Sciatic nerve (tissue), 2 donors: ENCODE measurements at regions not wholly inside any gene's neighbourhood (a gene's known extent, or its start where the extent isn't known, plus 50 kb on each side); places are given as distances from the start of the nearest gene placed in this dataset.

Source experiments
- ATAC-seq: fragments of 200-7000 bp; cut with Tn5 transposase; one replicate; pipeline ENCODE4 v1.9.1; 2020; ENCODE audit warnings: mild to moderate bottlenecking, moderate library complexity
- DNase-seq: peaks from one replicate; pipeline ENCODE4 v3.0.0-alpha.2; 2020; ENCODE audit warnings: low spot score
- intact Hi-C: fragments of 100-400 bp; cut with DNase I; formaldehyde crosslinking; loops from one replicate; pipeline ENCODE4 v1.14.2; 2022
- donor health status: DM: no; HTN: no; CAD: no.
- donor health status: DM: no; HTN: no; CAD: no.

DNA sequence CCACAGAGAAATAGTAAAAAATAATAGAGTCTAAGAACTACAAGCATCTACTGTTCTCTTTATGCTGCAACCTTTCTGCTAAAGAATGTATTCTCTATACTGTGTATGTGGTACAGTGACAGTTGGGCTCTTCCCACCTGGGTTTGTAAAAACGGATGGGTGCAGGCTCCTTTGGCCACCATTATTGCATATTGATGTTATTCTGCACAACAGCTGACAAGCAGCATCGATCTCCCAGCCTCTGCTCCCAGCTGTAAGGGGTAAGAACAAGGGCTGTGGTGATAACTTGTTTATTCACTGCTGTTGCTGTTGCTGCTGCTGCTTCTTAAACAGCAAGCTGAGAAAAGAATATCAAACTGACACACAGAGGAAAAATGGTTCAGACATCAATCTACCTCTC, 56.1 kb downstream of the KCNRG start:
- intact Hi-C loops: no loop called here
- DNase-seq: no peak
- ATAC-seq: peak; percentile 57

DNA sequence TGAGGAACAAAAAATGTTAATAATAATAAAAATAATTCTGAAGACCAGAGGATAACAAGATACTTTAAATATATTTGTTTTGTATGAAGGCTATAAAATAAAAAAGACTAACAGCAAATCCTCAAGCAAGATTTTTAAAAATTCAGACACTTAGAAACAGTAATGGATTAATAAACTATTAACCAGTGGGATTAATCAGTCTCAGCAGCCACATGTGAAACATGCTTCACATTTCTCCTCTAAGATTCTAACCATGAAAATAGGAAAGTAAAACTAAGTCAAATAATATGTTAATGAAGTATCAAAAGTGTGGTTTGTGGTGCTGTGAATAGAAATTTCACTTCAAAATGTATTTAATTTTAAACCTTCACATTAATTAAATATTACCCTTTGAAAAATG, 57.4 kb downstream of the KCNRG start:
- intact Hi-C loops: no loop called here
- ATAC-seq (no peak), DNase-seq (no peak)

DNA sequence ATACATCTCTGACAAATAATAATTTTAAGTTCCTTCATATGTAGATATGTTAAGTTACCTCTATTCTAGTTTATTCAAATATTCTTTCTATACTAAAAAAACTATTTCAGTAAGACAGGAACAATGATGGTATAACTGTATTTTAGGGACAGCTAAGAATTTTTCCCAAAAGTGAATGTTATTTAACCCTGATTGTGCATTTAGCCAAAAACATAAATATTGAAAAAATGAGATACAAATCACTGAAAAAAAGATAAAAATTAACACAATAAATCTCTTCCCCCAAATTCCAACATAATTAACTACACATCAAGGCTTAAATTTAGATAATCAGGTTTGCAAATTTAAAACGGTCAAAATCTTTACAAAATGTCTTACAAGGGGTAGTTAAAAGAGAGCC, 58.1 kb downstream of the KCNRG start:
- no peak for ATAC-seq
- no peak for DNase-seq
- intact Hi-C loops: no loop called here

DNA sequence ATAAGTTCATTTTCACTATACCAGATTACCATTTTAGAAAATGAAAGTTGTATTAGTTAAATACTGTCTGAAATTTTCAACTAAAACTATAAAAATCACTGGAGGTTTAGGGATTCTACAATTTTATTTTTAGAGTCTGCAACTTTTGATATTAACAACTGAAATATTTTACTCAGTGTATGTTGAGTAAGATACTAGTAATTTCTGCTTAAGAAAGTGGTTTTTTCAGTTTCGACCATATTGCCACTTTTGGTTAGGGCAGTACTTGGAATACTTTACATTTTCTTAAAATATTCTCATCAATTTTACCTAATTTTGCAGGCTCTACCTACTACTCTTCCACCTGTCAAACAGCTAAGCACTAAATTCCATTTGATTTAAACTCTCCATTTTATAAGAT, 59.6 kb downstream of the KCNRG start:
- ATAC-seq: no peak
- intact Hi-C loops: no loop called here
- DNase-seq: no peak

DNA sequence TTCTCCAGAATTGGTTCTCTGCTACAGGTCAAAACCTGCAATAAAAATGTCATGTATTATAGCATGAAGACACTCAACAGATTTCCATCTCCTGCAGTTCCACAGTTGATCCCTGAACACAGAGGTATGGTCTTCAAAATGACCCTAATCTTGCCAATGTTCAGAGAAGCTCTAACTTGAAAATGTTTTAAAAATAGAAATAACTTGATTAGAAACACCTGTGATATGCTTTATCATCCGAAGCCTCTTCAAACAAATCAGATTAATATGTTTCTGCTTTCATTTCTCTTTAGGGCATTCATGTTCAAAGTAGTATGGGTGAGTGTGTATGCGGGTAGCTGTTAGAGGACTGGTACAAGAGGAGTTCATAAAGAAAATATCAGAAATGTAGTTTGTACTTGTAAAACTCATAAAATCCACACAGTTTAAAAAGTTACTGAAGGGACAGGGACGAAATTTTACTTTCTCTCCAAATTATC, 60.4 kb downstream of the KCNRG start:
- intact Hi-C loops: no loop called here
- ATAC-seq (no peak), DNase-seq (no peak)

- ATAC-seq: no peak
- intact Hi-C loops: no loop called here
- DNase-seq: no peak
These were observed 62.2 kb downstream of the KCNRG start for GRCh38 chr13:50077431-50077830.

DNA sequence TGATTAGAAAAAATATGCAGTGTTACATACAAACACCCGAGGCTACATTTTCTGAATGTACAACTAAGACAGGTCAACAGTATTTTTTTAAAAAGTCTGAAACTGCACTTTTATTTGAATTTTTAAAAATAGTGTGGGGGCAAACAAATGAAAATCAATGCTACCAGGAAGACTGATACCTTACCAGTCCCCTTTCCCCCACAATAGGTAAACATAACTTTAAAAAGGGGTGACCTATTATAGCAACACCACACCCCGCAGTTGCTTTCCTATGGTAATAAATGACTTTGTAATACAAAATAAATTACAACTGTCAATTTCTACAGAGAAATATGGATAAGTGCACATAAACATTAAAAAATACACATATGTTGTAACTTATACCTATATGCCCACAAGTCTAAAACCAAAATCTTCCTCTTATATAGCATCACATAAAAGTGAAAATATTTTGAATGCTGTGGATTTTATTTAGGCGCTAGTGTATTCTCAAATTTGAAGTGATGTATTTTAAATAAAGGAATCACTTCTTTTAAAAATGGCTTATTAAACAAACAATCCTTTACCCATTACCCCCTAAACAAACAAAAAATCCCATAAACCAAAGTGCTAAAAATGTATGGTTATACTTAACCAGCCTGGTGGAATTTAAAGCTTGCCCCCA, 63.1 kb downstream of the KCNRG start:
- ATAC-seq (no peak), DNase-seq (no peak)
- intact Hi-C loops: no loop called here

GRCh38 chr13:50078895-50079654, 63.8 kb downstream of the KCNRG start:
- no peak for ATAC-seq
- intact Hi-C loops: no loop called here
- DNase-seq: no peak

DNA sequence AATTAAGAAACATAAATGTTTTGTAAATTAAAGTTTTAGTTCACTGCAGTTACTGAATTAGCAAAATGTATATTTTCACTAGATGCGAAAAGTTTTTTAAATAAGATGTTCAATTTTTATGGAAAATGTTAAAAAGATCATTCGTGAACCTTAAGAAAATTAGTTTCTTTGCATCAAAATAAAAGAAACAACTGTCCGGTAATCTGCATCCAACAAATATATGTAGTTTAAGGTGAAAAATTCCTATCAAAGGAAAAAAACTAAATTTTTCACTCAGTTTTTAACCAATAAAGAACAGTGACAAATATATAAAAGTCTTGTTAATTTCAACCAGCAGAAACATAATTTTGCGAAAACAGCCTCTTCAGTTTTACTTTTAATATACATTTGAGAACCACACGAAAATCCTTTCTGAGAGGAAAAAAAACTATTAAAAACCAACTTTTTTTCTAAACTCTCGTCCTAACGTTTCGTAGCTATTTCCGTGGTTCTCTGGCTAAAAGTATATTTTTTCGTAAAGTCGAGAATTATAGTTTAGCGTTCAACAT, 64.5 kb downstream of the KCNRG start:
- DNase-seq: no peak
- no peak for ATAC-seq
- intact Hi-C loops: no loop called here

GRCh38 chr13:50080203-50080910, 65.1 kb downstream of the KCNRG start:
- intact Hi-C loops: no loop called here
- DNase-seq: peak; percentile 60
- ATAC-seq: no peak

DNA sequence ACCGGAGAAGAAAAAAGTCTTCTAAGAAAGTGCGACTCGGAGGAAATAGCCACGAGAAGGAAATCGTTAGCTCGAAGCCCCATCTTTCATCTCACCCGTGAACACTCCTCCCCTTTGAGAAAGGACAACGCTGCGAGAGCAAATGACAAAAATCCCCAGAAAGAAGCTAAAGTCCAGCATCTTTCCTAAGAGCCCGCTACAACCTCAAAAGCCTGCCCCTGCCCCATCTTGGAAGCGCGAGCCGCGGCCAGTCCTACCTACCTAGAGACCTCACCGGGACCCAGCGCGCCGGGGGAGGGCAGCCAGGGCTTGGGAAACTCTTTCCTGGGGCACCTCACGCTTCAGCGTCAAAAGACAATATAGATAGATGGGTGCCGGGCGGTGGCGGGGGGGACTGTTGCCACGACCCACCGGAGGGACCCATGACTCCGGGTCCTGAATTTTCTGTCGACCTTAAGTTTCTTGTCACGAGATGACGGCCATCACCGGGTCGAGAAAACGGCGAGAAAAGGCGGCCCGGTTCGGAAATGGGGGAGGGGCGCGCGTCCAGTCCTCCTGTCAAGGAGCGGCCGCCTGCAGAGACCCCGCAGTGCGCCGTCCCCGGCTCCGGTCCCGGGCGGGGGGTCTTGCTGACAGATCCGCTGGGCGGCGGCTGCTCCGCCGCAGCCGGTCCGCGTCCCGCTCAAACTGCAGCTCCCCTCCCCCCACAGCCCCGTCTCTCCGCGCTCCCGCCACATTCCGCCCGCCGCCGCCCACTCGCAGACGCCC, 65.9 kb downstream of the KCNRG start:
- ATAC-seq: peak; percentile 46
- DNase-seq: peak; percentile 80
- intact Hi-C loops: no loop called here

GRCh38 chr13:50081679-50082425, 66.6 kb downstream of the KCNRG start:
- ATAC-seq: peak; percentile 97
- DNase-seq: peak; percentile 99
- intact Hi-C loops: no loop called here

- ATAC-seq (peak; percentile 49), DNase-seq (peak; percentile 77)
- intact Hi-C loops: no loop called here
These were observed 67.4 kb downstream of the KCNRG start for GRCh38 chr13:50082426-50083281.

DNA sequence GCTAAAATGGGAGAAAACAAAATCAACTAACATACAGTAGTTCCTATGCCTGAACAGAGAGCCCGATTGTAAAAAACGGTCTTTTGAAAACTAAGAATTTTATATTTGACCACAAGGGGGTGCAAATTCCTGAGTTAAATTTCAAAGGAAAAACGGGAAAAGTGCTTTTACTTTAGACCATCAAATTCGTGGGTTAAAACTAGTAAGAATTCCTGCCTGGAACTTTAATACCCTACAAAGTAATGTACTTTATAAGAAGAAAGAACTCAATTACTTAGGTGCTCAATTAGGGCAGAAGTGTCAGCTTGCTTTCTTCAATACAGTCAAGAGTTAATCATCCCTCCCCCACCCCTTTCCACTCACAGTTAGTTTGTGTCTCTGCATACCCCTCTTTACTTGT, 69.8 kb downstream of the KCNRG start:
- DNase-seq (no peak), ATAC-seq (no peak)
- intact Hi-C loops: no loop called here

DNA sequence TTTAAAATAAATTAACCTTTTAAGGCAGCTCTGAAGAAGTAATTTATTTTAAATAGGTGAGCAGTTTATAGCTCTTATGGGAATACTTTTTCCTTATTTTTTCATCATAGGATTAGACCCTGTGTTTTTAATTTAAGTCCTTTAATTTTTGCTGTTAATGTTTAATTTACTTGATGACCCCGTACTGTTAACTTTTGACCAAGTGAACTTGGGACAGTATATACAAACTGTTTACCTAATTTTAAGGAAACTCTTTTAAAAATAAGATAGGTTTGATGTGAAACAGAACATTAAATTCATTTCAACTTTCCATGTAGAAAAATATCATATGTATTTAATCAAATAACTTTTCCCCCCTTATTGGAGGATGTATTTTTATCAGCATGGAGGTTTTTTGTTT, 74.4 kb downstream of the KCNRG start:
- no peak for ATAC-seq
- intact Hi-C loops: no loop called here
- DNase-seq: no peak

GRCh38 chr13:50090211-50090610, 75.0 kb downstream of the KCNRG start:
- ATAC-seq: no peak
- no peak for DNase-seq
- intact Hi-C loops: no loop called here

- DNase-seq: no peak
- intact Hi-C loops: no loop called here
- no peak for ATAC-seq
These were observed 79.5 kb downstream of the KCNRG start for GRCh38 chr13:50094615-50095293.
